A673 (cell line): ENCODE measurements at regions not wholly inside any gene's neighbourhood (a gene's known extent, or its start where the extent isn't known, plus 50 kb on each side); places are given as distances from the start of the nearest gene placed in this dataset.

Experiments
- EZH2 ChIP-seq: fragments of 200-600 bp; sonication (generic); IDR thresholded peaks from 2 replicates; pipeline ENCODE4 v1.6.1; 2017; ENCODE audit warnings: borderline replicate concordance, low read depth, mild to moderate bottlenecking, mixed read lengths, antibody characterized with exemption, low read length; ENCODE audit not compliant: poor library complexity, severe bottlenecking
- TF ChIP-seq, protein P1 (sequence below): fragments of 300-800, 200-600 bp; sonication (generic); conservative IDR thresholded peaks from 2 replicates; pipeline ENCODE4 v1.5.1; 2017; ENCODE audit warnings: low read depth, mild to moderate bottlenecking, antibody characterized with exemption, low read length, moderate library complexity, mixed read lengths

GRCh38 chr9:87324613-87325194 is 173.0 kb upstream of the DAPK1 start:
- TF ChIP-seq, protein P1, sequence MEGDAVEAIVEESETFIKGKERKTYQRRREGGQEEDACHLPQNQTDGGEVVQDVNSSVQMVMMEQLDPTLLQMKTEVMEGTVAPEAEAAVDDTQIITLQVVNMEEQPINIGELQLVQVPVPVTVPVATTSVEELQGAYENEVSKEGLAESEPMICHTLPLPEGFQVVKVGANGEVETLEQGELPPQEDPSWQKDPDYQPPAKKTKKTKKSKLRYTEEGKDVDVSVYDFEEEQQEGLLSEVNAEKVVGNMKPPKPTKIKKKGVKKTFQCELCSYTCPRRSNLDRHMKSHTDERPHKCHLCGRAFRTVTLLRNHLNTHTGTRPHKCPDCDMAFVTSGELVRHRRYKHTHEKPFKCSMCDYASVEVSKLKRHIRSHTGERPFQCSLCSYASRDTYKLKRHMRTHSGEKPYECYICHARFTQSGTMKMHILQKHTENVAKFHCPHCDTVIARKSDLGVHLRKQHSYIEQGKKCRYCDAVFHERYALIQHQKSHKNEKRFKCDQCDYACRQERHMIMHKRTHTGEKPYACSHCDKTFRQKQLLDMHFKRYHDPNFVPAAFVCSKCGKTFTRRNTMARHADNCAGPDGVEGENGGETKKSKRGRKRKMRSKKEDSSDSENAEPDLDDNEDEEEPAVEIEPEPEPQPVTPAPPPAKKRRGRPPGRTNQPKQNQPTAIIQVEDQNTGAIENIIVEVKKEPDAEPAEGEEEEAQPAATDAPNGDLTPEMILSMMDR = peak; percentile 81
- no peak for TF ChIP-seq EZH2
